ENCODE measurements at regions not wholly inside any gene's neighbourhood (a gene's known extent, or its start where the extent isn't known, plus 50 kb on each side); places are given as distances from the start of the nearest gene placed in this dataset.

DNA sequence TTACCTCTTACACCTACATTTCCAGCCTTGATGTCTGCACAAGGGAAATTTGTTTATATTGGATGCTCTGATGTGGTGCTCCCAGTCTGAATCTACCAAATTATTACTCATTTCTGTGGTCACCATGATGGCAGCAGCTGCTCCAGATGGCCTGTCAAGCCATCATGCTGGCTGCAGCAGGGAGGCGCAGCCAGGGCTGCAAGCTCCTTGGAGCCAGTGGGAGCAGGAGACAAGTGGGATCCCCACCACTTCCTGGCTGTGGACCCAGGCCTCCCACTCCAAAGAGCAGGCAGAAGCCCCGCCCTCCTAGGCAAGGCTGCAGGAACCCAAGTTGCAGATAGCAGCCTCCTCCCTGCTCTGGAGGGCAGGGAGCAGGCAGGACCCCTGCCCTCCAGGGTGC is 241.1 kb upstream of the ATP10B start:
- Mint-ChIP-seq H3K9me3 (no peaks in the 10 kb centered on the region), H3K27ac (no peak overlapping the region), H3K4me1 (no peaks in the 10 kb centered on the region), H3K36me3 (ENCODE audit: low read depth) (no peaks in the 10 kb centered on the region), H3K27me3 (ENCODE audit: insufficient read depth) (no peaks in the 10 kb centered on the region), H3K4me3 (no peak overlapping the region)
- Histone ChIP-seq H3K4me1 (ENCODE audit: control insufficient read depth, insufficient read depth, low read length) (no peaks in the 10 kb centered on the region), H3K36me3 (ENCODE audit: control insufficient read depth, insufficient read depth, low read length) (no peaks in the 10 kb centered on the region), H3K27ac (ENCODE audit: low read depth, low read length) (no peak overlapping the region), H3K27me3 (ENCODE audit: control insufficient read depth, insufficient read depth, low read length, poor library complexity, severe bottlenecking) (no peaks in the 10 kb centered on the region), H3K9ac (ENCODE audit: extremely low read depth, low read length, poor library complexity, severe bottlenecking) (no peak overlapping the region), H3K4me3 (ENCODE audit: low read length) (no peak overlapping the region), H3K9me3 (ENCODE audit: control insufficient read depth, low read length) (no peaks in the 10 kb centered on the region)
- peak; percentile 55 for DNase-seq
- TF ChIP-seq, protein P1, sequence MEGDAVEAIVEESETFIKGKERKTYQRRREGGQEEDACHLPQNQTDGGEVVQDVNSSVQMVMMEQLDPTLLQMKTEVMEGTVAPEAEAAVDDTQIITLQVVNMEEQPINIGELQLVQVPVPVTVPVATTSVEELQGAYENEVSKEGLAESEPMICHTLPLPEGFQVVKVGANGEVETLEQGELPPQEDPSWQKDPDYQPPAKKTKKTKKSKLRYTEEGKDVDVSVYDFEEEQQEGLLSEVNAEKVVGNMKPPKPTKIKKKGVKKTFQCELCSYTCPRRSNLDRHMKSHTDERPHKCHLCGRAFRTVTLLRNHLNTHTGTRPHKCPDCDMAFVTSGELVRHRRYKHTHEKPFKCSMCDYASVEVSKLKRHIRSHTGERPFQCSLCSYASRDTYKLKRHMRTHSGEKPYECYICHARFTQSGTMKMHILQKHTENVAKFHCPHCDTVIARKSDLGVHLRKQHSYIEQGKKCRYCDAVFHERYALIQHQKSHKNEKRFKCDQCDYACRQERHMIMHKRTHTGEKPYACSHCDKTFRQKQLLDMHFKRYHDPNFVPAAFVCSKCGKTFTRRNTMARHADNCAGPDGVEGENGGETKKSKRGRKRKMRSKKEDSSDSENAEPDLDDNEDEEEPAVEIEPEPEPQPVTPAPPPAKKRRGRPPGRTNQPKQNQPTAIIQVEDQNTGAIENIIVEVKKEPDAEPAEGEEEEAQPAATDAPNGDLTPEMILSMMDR (conservative IDR thresholded peaks at IDR 0.05), result no peak
- 92 to 100% methylated on average over 2 of the region's 2 CpGs for WGBS, 2 experiments (ENCODE audit: insufficient coverage in 1 of 2, insufficient read length in 1 of 2)

DNA sequence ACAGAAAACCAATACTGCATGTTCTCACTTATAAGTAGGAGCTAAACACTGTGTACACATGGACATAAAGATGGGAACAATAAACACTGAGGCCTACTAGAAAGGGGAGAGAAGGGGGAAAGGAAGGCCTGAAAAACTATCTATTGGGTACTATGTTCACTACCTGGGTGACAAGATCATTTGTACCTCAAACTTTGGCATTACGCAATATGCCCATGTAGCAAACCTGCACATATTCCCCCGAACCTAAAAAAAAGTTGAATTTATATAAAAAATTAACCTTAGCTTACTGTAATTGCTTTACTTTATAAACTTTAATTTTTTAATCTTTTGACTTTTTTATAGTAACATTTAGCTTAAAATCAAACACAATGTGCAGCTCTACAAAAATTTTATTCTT is 237.6 kb upstream of the ATP10B start:
- no peak for DNase-seq
- Histone ChIP-seq H3K27me3 (ENCODE audit: control insufficient read depth, insufficient read depth, low read length, poor library complexity, severe bottlenecking) (no peaks in the 10 kb centered on the region), H3K4me1 (ENCODE audit: control insufficient read depth, insufficient read depth, low read length) (no peaks in the 10 kb centered on the region), H3K27ac (ENCODE audit: low read depth, low read length) (no peak overlapping the region), H3K4me3 (ENCODE audit: low read length) (no peak overlapping the region), H3K36me3 (ENCODE audit: control insufficient read depth, insufficient read depth, low read length) (no peaks in the 10 kb centered on the region), H3K9me3 (ENCODE audit: control insufficient read depth, low read length) (no peaks in the 10 kb centered on the region), H3K9ac (ENCODE audit: extremely low read depth, low read length, poor library complexity, severe bottlenecking) (no peak overlapping the region)
- WGBS, 2 experiments (ENCODE audit: insufficient coverage in 1 of 2, insufficient read length in 1 of 2), result 100% methylated on average over 1 of the region's 2 CpGs; no CpG with 5 or more reads in 1 of the 2 experiments
- no peak overlapping the region for H3K27ac Mint-ChIP-seq
- no peaks in the 10 kb centered on the region for H3K27me3 Mint-ChIP-seq (ENCODE audit: insufficient read depth)
- no peaks in the 10 kb centered on the region for H3K9me3 Mint-ChIP-seq
- no peak overlapping the region for H3K4me3 Mint-ChIP-seq
- TF ChIP-seq, protein P1 (conservative IDR thresholded peaks at IDR 0.05), result no peak
- H3K36me3 Mint-ChIP-seq (ENCODE audit: low read depth), result no peaks in the 10 kb centered on the region
- H3K4me1 Mint-ChIP-seq, result no peaks in the 10 kb centered on the region

DNA sequence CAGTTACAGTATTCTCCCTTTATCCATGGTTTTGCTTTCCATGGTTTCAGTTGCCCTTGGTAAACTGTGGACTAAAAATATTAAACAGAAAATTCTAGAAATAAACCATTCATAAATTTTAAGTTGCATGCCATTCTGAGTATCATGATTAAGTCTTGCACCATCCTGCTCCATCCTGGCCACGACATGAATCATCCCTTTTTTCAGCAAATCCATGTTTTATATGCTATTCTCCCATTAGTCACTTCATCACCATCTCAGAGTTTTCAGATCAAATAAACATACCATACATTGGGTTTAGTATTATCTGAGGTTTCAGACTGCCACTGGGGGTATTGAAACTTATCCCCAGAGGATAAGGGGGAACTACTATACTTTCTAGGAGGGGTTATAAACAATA is 234.4 kb upstream of the ATP10B start:
- Mint-ChIP-seq H3K4me3 (no peak overlapping the region), H3K27me3 (ENCODE audit: insufficient read depth) (no peaks in the 10 kb centered on the region)
- 80 to 88% methylated on average over 1 of the region's 1 CpG for WGBS, 2 experiments (ENCODE audit: insufficient coverage in 1 of 2, insufficient read length in 1 of 2)

More for the DNA sequence above, 234.4 kb upstream of the ATP10B start:
- no peak overlapping the region for H3K4me3 ChIP-seq (ENCODE audit: low read length)
- no peaks in the 10 kb centered on the region for H3K4me1 ChIP-seq (ENCODE audit: control insufficient read depth, insufficient read depth, low read length)
- no peaks in the 10 kb centered on the region for H3K27me3 ChIP-seq (ENCODE audit: control insufficient read depth, insufficient read depth, low read length, poor library complexity, severe bottlenecking)
- no peaks in the 10 kb centered on the region for H3K36me3 Mint-ChIP-seq (ENCODE audit: low read depth)
- TF ChIP-seq, protein P1 (conservative IDR thresholded peaks at IDR 0.05), result no peak
- no peak overlapping the region for H3K9ac ChIP-seq (ENCODE audit: extremely low read depth, low read length, poor library complexity, severe bottlenecking)
- H3K9me3 Mint-ChIP-seq, result no peaks in the 10 kb centered on the region
- H3K36me3 ChIP-seq (ENCODE audit: control insufficient read depth, insufficient read depth, low read length), result no peaks in the 10 kb centered on the region
- no peak overlapping the region for H3K27ac ChIP-seq (ENCODE audit: low read depth, low read length)
- H3K9me3 ChIP-seq (ENCODE audit: control insufficient read depth, low read length), result no peaks in the 10 kb centered on the region
- DNase-seq, result no peak
- H3K27ac Mint-ChIP-seq, result no peak overlapping the region
- H3K4me1 Mint-ChIP-seq, result no peaks in the 10 kb centered on the region

All from endodermal cell (in vitro differentiated cells).